K562 (cell line): ENCODE measurements at regions not wholly inside any gene's neighbourhood (a gene's known extent, or its start where the extent isn't known, plus 50 kb on each side); places are given as distances from the start of the nearest gene placed in this dataset.

Source experiments
- ATAC-seq: fragments of 200-7000 bp; cut with Tn5 transposase; 3 replicates; pipeline ENCODE4 v1.9.1; 2020; ENCODE audit warnings: moderate library complexity
- BruUV-seq: library from RNA; stranded (reverse); fragments of 400-500 nt; replicated peaks from 2 replicates; lab custom pipeline; 2021; lab: Mats Ljungman, UMichigan
- CTCF ChIA-PET: fragments of 300-600 bp; formaldehyde crosslinking; extraction: SDS; loops from one replicate; lab custom pipeline; 2021; ENCODE audit warnings: low intra/inter-chr PET ratio; lab: Yijun Ruan, JAX
- POLR2A ChIA-PET: fragments of 300-600, 350-650 bp; sonication (Branson Sonifier 250); formaldehyde crosslinking; extraction: SDS; loops from one replicate; lab custom pipeline; 2021; ENCODE audit warnings: antibody characterized with exemption, inconsistent platforms; lab: Yijun Ruan, JAX
- DNase-seq, 4 experiments: peaks; one replicate each; pipeline versions ENCODE4 v3.0.0 to v3.0.0-alpha.2; 2011 to 2018; ENCODE audit warnings: low spot score in 3 of 4, mixed read lengths in 3 of 4; ENCODE audit errors: extremely low read depth in 1 of 4
- FAIRE-seq: peaks from 2 replicates; lab custom pipeline; 2011; peaks lifted over from hg19 to GRCh38; lab: Jason Lieb, UNC
- H2AFZ ChIP-seq: 2 replicates; pipeline ENCODE4 v1.6.0; 2011; ENCODE audit warnings: low read depth, low read length, control low read depth, inconsistent platforms
- H3K27ac ChIP-seq: fragments of 200-600 bp; 3 replicates; pipeline ENCODE4 v1.8.0; 2011; ENCODE audit warnings: low read depth, mild to moderate bottlenecking, control low read depth, inconsistent platforms, low read length, moderate library complexity, mixed read lengths; ENCODE audit errors: extremely low read depth
- H3K27me3 ChIP-seq, 2 experiments: fragments of 300-600 bp in 1 of 2; 2 replicates in 1 of 2; 3 replicates in 1 of 2; pipeline versions ENCODE4 v1.6.0 to v1.8.0; 2011; ENCODE audit warnings: inconsistent platforms in 2 of 2, low read length in 2 of 2, mild to moderate bottlenecking in 1 of 2, mixed read lengths in 1 of 2, moderate library complexity in 1 of 2; ENCODE audit not compliant: control insufficient read depth in 2 of 2, insufficient read depth in 2 of 2
- H3K36me3 ChIP-seq: fragments of 300-600 bp; 3 replicates; pipeline ENCODE4 v1.8.0; 2011; ENCODE audit warnings: mild to moderate bottlenecking, low read length, inconsistent platforms; ENCODE audit not compliant: control insufficient read depth, insufficient read depth
- H3K4me1 ChIP-seq, 2 experiments: fragments of 200-600 bp in 1 of 2; replicated peaks in 1 of 2; 2 replicates in 1 of 2; 3 replicates in 1 of 2; pipeline versions ENCODE4 v1.5.1 to v1.8.0; 2011; ENCODE audit warnings: inconsistent platforms in 2 of 2, low read length in 2 of 2, mild to moderate bottlenecking in 1 of 2, mixed read lengths in 1 of 2, moderate library complexity in 1 of 2; ENCODE audit not compliant: control insufficient read depth in 2 of 2, insufficient read depth in 2 of 2
- H3K4me2 ChIP-seq: 2 replicates; pipeline ENCODE4 v1.6.1; 2011; ENCODE audit warnings: low read length, control low read depth, inconsistent platforms, mixed read lengths; ENCODE audit not compliant: insufficient read depth
- H3K4me3 ChIP-seq: fragments of 200-600 bp; sonication (generic), shearing (Covaris generic); 2 replicates; pipeline ENCODE4 v1.5.1; 2016; ENCODE audit warnings: control low read depth, inconsistent platforms
- H3K79me2 ChIP-seq: fragments of 200-600 bp; 3 replicates; pipeline ENCODE4 v1.8.0; 2011; ENCODE audit warnings: low read length, inconsistent platforms; ENCODE audit not compliant: control insufficient read depth, insufficient read depth
- H3K9ac ChIP-seq, 2 experiments: 2 replicates each; pipeline versions ENCODE4 v1.6.0 to v1.6.1; 2011; ENCODE audit warnings: low read depth in 2 of 2, low read length in 2 of 2, control low read depth in 1 of 2, inconsistent platforms in 1 of 2, mild to moderate bottlenecking in 1 of 2, mixed read lengths in 1 of 2; ENCODE audit not compliant: insufficient read depth in 1 of 2
- H3K9me1 ChIP-seq: one replicate; pipeline ENCODE4 v1.6.0; 2011; ENCODE audit warnings: inconsistent platforms, mild to moderate bottlenecking, low read length, moderate library complexity; ENCODE audit not compliant: control insufficient read depth, insufficient read depth
- H3K9me3 ChIP-seq: replicated peaks from 2 replicates; pipeline ENCODE4 v1.5.1; 2011; ENCODE audit warnings: low read depth, low read length, inconsistent platforms; ENCODE audit not compliant: control insufficient read depth, insufficient read depth
- H4K20me1 ChIP-seq: replicated peaks from 2 replicates; pipeline ENCODE4 v1.6.1; 2011; ENCODE audit warnings: low read length, inconsistent platforms, mixed read lengths; ENCODE audit not compliant: control insufficient read depth, insufficient read depth
- IFI16 ChIP-seq: fragments of 250-450 bp; sonication (Bioruptor Pico); IDR thresholded peaks from 2 replicates; pipeline ENCODE4 v2.1.2; 2022; ENCODE audit warnings: mild to moderate bottlenecking, inconsistent platforms
- MECOM ChIP-seq: fragments of 250-450 bp; sonication (Bioruptor Pico); IDR thresholded peaks from 2 replicates; pipeline ENCODE4 v1.8.0; 2022; ENCODE audit warnings: inconsistent platforms
- NCOA1 ChIP-seq: fragments of 450-650 bp; IDR thresholded peaks from 2 replicates; pipeline ENCODE4 v1.6.1; 2016; ENCODE audit warnings: low read depth
- NFXL1 ChIP-seq: fragments of 450-650 bp; formaldehyde crosslinking; IDR thresholded peaks from 2 replicates; pipeline ENCODE4 v1.4.0; 2021; ENCODE audit warnings: mild to moderate bottlenecking
- PTRF ChIP-seq: fragments of 450-650 bp; IDR thresholded peaks from 2 replicates; pipeline ENCODE4 v1.6.1; 2016; ENCODE audit warnings: mild to moderate bottlenecking, missing genetic modification characterization, missing compliant biosample characterization
- RBM14 ChIP-seq: fragments of 200-400 bp; formaldehyde crosslinking; IDR thresholded peaks from 2 replicates; pipeline ENCODE4 v1.6.1; 2018; ENCODE audit warnings: low read depth, mild to moderate bottlenecking, low read length, moderate library complexity, borderline replicate concordance; ENCODE audit not compliant: insufficient read depth
- SAFB2 ChIP-seq: fragments of 200-400 bp; formaldehyde crosslinking; IDR thresholded peaks from 2 replicates; pipeline ENCODE4 v1.6.1; 2018; ENCODE audit warnings: borderline replicate concordance, low read length, low read depth, moderate library complexity; ENCODE audit not compliant: severe bottlenecking
- SMARCC2 ChIP-seq: fragments of 450-650 bp; IDR thresholded peaks from 2 replicates; pipeline ENCODE4 v1.6.1; 2017; ENCODE audit warnings: antibody characterized with exemption, moderate library complexity, mild to moderate bottlenecking, low read depth
- SUPT5H ChIP-seq: fragments of 450-650 bp; IDR thresholded peaks from 2 replicates; pipeline ENCODE4 v1.6.1; 2016
- XRCC3 ChIP-seq: fragments of 450-650 bp; IDR thresholded peaks from 2 replicates; pipeline ENCODE4 v1.6.1; 2017; ENCODE audit warnings: mild to moderate bottlenecking, moderate library complexity
- ZNF324 ChIP-seq: fragments of 250-450 bp; sonication (Bioruptor Pico); IDR thresholded peaks from 2 replicates; pipeline ENCODE4 v1.4.0; 2020; ENCODE audit warnings: mild to moderate bottlenecking
- ZNF408 ChIP-seq: fragments of 250-450 bp; sonication (Bioruptor Pico); IDR thresholded peaks from 2 replicates; pipeline ENCODE4 v1.4.0; 2020; ENCODE audit warnings: low read depth, mild to moderate bottlenecking, moderate library complexity
- ZNF785 ChIP-seq: fragments of 250-450 bp; sonication (Bioruptor Pico); IDR thresholded peaks from 2 replicates; pipeline ENCODE4 v1.4.0; 2020; ENCODE audit warnings: mild to moderate bottlenecking
- WGBS: fragments of 100-300 bp; shearing (Covaris generic); methylation state at CpG from one replicate; pipeline ENCODE4 v1.1.6; 2016; ENCODE audit warnings: low coverage, mixed read lengths; ENCODE audit not compliant: insufficient coverage; ENCODE audit errors: missing lambda C conversion rate; 5-methylcytosine and 5-hydroxymethylcytosine counted together
- in situ Hi-C: fragments of 300-500 bp; cut with MboI; formaldehyde crosslinking; loops from 4 replicates; pipeline ENCODE4 v1.15.0; 2018; ENCODE audit warnings: inconsistent platforms, mixed read lengths
- intact Hi-C: fragments of 100-400 bp; cut with micrococcal nuclease; formaldehyde crosslinking; loops from 2 replicates; pipeline ENCODE4 v1.14.2; 2022
- TF ChIP-seq, protein P1 (sequence below): sonication (generic); formaldehyde crosslinking; IDR thresholded peaks from 2 replicates; pipeline ENCODE4 v1.8.0; 2022; ENCODE audit warnings: mild to moderate bottlenecking, missing genetic modification reagents

- TF ChIP-seq SAFB2: no peak
- no peak for TF ChIP-seq SMARCC2
- TF ChIP-seq, protein P1, sequence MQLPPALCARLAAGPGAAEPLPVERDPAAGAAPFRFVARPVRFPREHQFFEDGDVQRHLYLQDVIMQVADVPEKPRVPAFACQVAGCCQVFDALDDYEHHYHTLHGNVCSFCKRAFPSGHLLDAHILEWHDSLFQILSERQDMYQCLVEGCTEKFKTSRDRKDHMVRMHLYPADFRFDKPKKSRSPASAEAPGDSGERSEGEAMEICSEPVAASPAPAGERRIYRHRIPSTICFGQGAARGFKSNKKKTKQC (CRISPR knock-in tag): no peak
- TF ChIP-seq NCOA1: no peak
- no peak for TF ChIP-seq XRCC3
- TF ChIP-seq PTRF: no peak
- no peak for TF ChIP-seq IFI16 (CRISPR knock-in tag)
Observed at GRCh38 chr7:156257904-156258303, 382.7 kb upstream of the RNF32 start (continued).

GRCh38 chr7:156255635-156256034 lies 384.9 kb upstream of the RNF32 start:
- no peak for DNase-seq
- ChIA-PET POLR2A (interaction anchor here (0.7 to 1.1 kb wide), 2 partner anchors 11 to 131 kb away, joined by 3 read pairs; no protein-coding TSS in a partner anchor), CTCF (no interaction called here)
- Histone ChIP-seq H3K9ac (no peak overlapping the region), H2AFZ (no peak overlapping the region), H3K79me2 (no peaks in the 10 kb centered on the region), H3K27ac (no peak overlapping the region), H3K36me3 (no peaks in the 10 kb centered on the region), H3K4me3 (no peak overlapping the region), H4K20me1 (no peaks in the 10 kb centered on the region), H3K4me2 (no peak overlapping the region), H3K9me1 (no peaks in the 10 kb centered on the region), H3K9me3 (no peaks in the 10 kb centered on the region), H3K4me1 (no peaks in the 10 kb centered on the region), H3K27me3 (peaks cover 8 to 51% of the 10 kb centered on the region in 2 experiments; a peak in 3 of 5 replicates)
- 0% methylated on average over 5 of the region's 5 CpGs for WGBS
- in situ Hi-C loops (no loop called here), intact Hi-C loops (no loop called here)
- no TSS peak for BruUV-seq
- no peak for ATAC-seq
- no peak for FAIRE-seq
- TF ChIP-seq MECOM (CRISPR knock-in tag): no peak
- TF ChIP-seq ZNF408 (CRISPR knock-in tag): no peak
- no peak for TF ChIP-seq RBM14
- TF ChIP-seq ZNF785 (CRISPR knock-in tag): no peak
- TF ChIP-seq NFXL1 (CRISPR knock-in tag): no peak
- no peak for TF ChIP-seq ZNF324 (CRISPR knock-in tag)
- no peak for TF ChIP-seq XRCC3
- TF ChIP-seq SUPT5H: no peak
